HG02943 (cell line): ENCODE measurements at regions not wholly inside any gene's neighbourhood (a gene's known extent, or its start where the extent isn't known, plus 50 kb on each side); places are given as distances from the start of the nearest gene placed in this dataset.
"Not testable (repeated sequence)": the region's sequence is repeated elsewhere in the genome, so short reads cannot be mapped to it uniquely, and the experiment has no call there.

Source experiments
- ATAC-seq: cut with Tn5 transposase; IDR thresholded peaks from one replicate; pipeline ENCODE4 v1.9.1; 2021; ENCODE audit warnings: mild to moderate bottlenecking, low read depth, moderate library complexity; ENCODE audit not compliant: unreplicated experiment

GRCh38 chr1:192475970-192476369 is 99.6 kb upstream of the RGS1 start:
- ATAC-seq, result no peak

- no peak for ATAC-seq
These were observed 98.7 kb upstream of the RGS1 start for GRCh38 chr1:192476802-192477298.

GRCh38 chr1:192477630-192478029 is 97.9 kb upstream of the RGS1 start:
- no peak for ATAC-seq

- ATAC-seq, result no peak
These were observed 89.7 kb upstream of the RGS1 start for GRCh38 chr1:192485692-192486436.

GRCh38 chr1:192488058-192488457 is 87.5 kb upstream of the RGS1 start:
- ATAC-seq, result no peak

- ATAC-seq, result no peak
These were observed 86.5 kb upstream of the RGS1 start for GRCh38 chr1:192489047-192489446.

- no peak for ATAC-seq
These were observed 85.8 kb upstream of the RGS1 start for GRCh38 chr1:192489748-192490147.

- ATAC-seq, result no peak
These were observed 83.6 kb upstream of the RGS1 start for GRCh38 chr1:192491804-192492554.

- no peak for ATAC-seq
These were observed 82.0 kb upstream of the RGS1 start for GRCh38 chr1:192493584-192493983.

- ATAC-seq, result no peak
These were observed 79.1 kb upstream of the RGS1 start for GRCh38 chr1:192496369-192497056.

- ATAC-seq, result no peak
These were observed 78.3 kb upstream of the RGS1 start for GRCh38 chr1:192497214-192497794.

- ATAC-seq, result not testable (repeated sequence)
These were observed 77.5 kb upstream of the RGS1 start for GRCh38 chr1:192498092-192498491.

GRCh38 chr1:192499061-192499581 is 76.5 kb upstream of the RGS1 start:
- not testable (repeated sequence) for ATAC-seq

- ATAC-seq, result not testable (repeated sequence)
These were observed 75.0 kb upstream of the RGS1 start for GRCh38 chr1:192500541-192500940.

GRCh38 chr1:192506741-192507155 is 68.8 kb upstream of the RGS1 start:
- peak; percentile 94 for ATAC-seq

- ATAC-seq, result no peak
These were observed 63.0 kb upstream of the RGS1 start for GRCh38 chr1:192512426-192513162.

GRCh38 chr1:192513196-192513595 is 62.4 kb upstream of the RGS1 start:
- no peak for ATAC-seq

GRCh38 chr1:192513697-192514096 is 61.9 kb upstream of the RGS1 start:
- ATAC-seq, result no peak

- ATAC-seq, result peak; percentile 98
These were observed 58.7 kb upstream of the RGS1 start for GRCh38 chr1:192516776-192517297.
